Right lobe of liver (tissue), 6 donors: ENCODE measurements at regions not wholly inside any gene's neighbourhood (a gene's known extent, or its start where the extent isn't known, plus 50 kb on each side); places are given as distances from the start of the nearest gene placed in this dataset.

ENCODE experiments used
- ATAC-seq, 4 donors: fragments of 200-7000 bp; cut with Tn5 transposase; one replicate each; pipeline ENCODE4 v1.9.1; 2020; ENCODE audit warnings: mild to moderate bottlenecking in 4 of 4, moderate library complexity in 4 of 4
- DNase-seq, 3 donors: peaks; one replicate each; pipeline ENCODE4 v3.0.0-alpha.2; 2020
- H3K27ac ChIP-seq, 3 donors: fragments of 200-600 bp; one replicate each; pipeline ENCODE4 v1.8.0; 2022
- H3K27me3 ChIP-seq, 2 donors: fragments of 200-600 bp; one replicate each; pipeline ENCODE4 v1.8.0; 2022
- H3K36me3 ChIP-seq, 4 donors: fragments of 200-600 bp; sonication (generic) in 1 of 4; one replicate each; pipeline versions ENCODE4 v1.5.1 to v1.8.0; 2017 to 2022; ENCODE audit warnings: control low read depth in 1 of 4
- H3K4me1 ChIP-seq, 4 donors: fragments of 200-600 bp; sonication (generic) in 1 of 4; one replicate each; pipeline versions ENCODE4 v1.5.1 to v1.8.0; 2017 to 2022; ENCODE audit warnings: control low read depth in 1 of 4
- H3K4me3 ChIP-seq, 3 donors: fragments of 200-600 bp; one replicate each; pipeline ENCODE4 v1.8.0; 2022
- H3K9me3 ChIP-seq, 4 donors: fragments of 200-600 bp; sonication (generic) in 1 of 4; one replicate each; pipeline versions ENCODE4 v1.5.1 to v1.8.0; 2017 to 2022; ENCODE audit warnings: control low read depth in 1 of 4
- POLR2A ChIP-seq: fragments of 450-650 bp; IDR thresholded peaks from one replicate; pipeline ENCODE4 v1.6.1; 2017; ENCODE audit warnings: antibody characterized with exemption, mild to moderate bottlenecking
- WGBS: methylation state at CpG from one replicate; pipeline ENCODE4 v1.1.6; 2018; ENCODE audit warnings: low coverage, low lambda C conversion rate; ENCODE audit not compliant: insufficient coverage; ENCODE audit errors: missing lambda C conversion rate; 5-methylcytosine and 5-hydroxymethylcytosine counted together
- intact Hi-C, 2 donors: fragments of 100-400 bp; cut with DNase I; formaldehyde crosslinking; loops; one replicate each; pipeline versions ENCODE4 v1.11.2 to v1.14.1; 2022
- TF ChIP-seq, protein P1 (sequence below), 4 donors: fragments of 200-600 bp in 3 of 4; fragments of 450-650 bp in 1 of 4; IDR thresholded peaks; one replicate each; pipeline versions ENCODE4 v1.5.1 to v1.8.0; 2016 to 2022; ENCODE audit warnings: antibody characterized with exemption in 4 of 4, mild to moderate bottlenecking in 2 of 4
- donor health status: DM: no; HTN: yes; CAD: no.
- donor health status: DM: no; HTN: no; CAD: no.
- donor health status: DM: no; HTN: no; CAD: no.
- donor health status: DM: no; HTN: yes; CAD: no.
- donor health status: DM: no; HTN: yes; CAD: no.

DNA sequence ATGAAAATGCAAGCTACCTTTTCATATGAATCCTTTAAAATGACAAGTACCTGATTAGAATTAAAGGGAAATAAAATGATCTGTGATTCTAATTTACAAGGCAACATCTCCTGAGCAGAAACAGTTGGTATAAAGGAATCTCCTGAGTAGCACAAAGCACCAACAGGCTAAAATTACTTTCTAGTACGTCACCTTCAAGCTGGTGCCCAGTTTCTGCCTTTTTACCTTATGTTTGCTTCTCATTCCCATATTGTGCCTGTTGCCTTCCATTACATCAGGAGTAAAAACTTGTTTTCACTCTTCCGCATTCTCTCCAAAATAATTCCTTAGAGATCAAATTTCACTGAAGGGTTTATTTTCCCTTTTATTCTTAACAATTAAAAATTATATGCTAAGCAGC is 587.1 kb upstream of the KCND2 start:
- H3K4me1 ChIP-seq: no peaks in the 10 kb centered on the region
- 68% methylated on average over 2 of the region's 2 CpGs for WGBS
- no peak for ATAC-seq
- H3K27ac ChIP-seq: no peak overlapping the region
- H3K27me3 ChIP-seq: no peaks in the 10 kb centered on the region
- no peak overlapping the region for H3K4me3 ChIP-seq
- TF ChIP-seq POLR2A: no peak
- TF ChIP-seq, protein P1, sequence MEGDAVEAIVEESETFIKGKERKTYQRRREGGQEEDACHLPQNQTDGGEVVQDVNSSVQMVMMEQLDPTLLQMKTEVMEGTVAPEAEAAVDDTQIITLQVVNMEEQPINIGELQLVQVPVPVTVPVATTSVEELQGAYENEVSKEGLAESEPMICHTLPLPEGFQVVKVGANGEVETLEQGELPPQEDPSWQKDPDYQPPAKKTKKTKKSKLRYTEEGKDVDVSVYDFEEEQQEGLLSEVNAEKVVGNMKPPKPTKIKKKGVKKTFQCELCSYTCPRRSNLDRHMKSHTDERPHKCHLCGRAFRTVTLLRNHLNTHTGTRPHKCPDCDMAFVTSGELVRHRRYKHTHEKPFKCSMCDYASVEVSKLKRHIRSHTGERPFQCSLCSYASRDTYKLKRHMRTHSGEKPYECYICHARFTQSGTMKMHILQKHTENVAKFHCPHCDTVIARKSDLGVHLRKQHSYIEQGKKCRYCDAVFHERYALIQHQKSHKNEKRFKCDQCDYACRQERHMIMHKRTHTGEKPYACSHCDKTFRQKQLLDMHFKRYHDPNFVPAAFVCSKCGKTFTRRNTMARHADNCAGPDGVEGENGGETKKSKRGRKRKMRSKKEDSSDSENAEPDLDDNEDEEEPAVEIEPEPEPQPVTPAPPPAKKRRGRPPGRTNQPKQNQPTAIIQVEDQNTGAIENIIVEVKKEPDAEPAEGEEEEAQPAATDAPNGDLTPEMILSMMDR (IDR thresholded peaks at IDR 0.05): no peak
- intact Hi-C loops: no loop called here
- no peak for DNase-seq
- H3K9me3 ChIP-seq: no peaks in the 10 kb centered on the region
- no peaks in the 10 kb centered on the region for H3K36me3 ChIP-seq

DNA sequence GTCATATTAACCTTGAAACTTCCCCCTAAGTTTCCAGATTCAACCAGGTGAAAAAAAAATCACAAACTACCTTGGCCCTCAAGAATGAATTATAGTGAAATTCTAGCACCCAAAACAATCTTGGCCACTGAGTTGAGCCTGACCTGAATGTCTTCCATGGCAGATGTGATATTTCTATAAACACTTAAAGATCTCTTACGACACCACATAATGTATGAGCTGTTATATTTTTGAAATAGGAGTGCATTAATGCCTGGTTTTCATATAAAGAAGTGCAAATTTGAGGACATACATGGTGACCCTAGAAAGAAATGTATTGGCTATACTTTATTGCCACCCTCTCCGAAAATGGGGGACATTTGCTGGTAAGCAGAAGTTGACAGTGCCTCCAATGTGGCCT is 584.1 kb upstream of the KCND2 start:
- 59% methylated on average over 2 of the region's 2 CpGs for WGBS
- DNase-seq: no peak

DNA sequence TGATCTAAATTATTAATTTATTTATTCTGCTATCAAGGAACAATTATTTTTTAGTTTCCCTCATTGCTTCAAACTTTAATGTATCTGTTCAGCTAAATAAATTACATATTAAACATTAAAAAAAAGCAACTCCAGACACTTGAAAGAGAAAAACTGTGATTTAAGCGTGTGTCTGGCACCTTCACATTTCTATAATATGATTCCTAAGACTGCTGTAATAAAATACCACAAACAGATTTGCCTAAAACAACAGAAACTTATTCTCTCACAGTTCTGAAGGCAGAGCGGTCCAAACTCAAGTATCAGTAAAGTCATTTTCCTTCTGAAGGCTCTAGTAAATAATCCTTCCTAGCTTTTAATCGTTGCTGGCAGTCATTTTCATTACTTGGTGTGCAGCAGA is 580.4 kb upstream of the KCND2 start:
- ATAC-seq (no peak), DNase-seq (no peak)
- 44% methylated on average over 3 of the region's 3 CpGs for WGBS
- Histone ChIP-seq H3K27me3 (no peaks in the 10 kb centered on the region), H3K4me1 (no peaks in the 10 kb centered on the region), H3K36me3 (no peaks in the 10 kb centered on the region), H3K9me3 (no peaks in the 10 kb centered on the region), H3K4me3 (no peak overlapping the region), H3K27ac (no peak overlapping the region)
- intact Hi-C loops: no loop called here
- TF ChIP-seq POLR2A: no peak
- TF ChIP-seq, protein P1 (IDR thresholded peaks at IDR 0.05): no peak

More for the DNA sequence above, 584.1 kb upstream of the KCND2 start:
- H3K27me3 ChIP-seq: no peaks in the 10 kb centered on the region
- no peak overlapping the region for H3K27ac ChIP-seq
- no peaks in the 10 kb centered on the region for H3K4me1 ChIP-seq
- no peaks in the 10 kb centered on the region for H3K36me3 ChIP-seq
- H3K9me3 ChIP-seq: no peaks in the 10 kb centered on the region
- no peak overlapping the region for H3K4me3 ChIP-seq
- intact Hi-C loops: no loop called here
- no peak for ATAC-seq
- no peak for TF ChIP-seq POLR2A
- TF ChIP-seq, protein P1 (IDR thresholded peaks at IDR 0.05): no peak

DNA sequence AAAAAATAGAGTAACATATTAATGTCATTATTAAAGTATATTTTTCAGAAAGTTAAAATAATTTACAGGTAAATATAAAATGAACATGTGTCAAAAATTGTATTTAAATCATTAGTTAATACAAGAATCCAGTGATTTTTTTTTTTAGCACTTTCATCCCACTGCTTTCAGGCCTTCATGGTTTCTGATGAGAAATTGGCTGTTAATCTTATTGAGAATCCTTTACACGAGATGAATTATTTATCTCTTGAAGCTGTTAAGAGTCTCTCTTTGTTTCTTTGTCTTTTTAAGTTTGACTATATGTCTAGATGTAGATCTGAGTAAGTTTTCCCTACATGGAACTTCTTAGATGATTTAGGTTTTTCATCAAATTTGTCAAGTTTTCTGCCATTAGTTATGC is 578.5 kb upstream of the KCND2 start:
- H3K4me3 ChIP-seq: no peak overlapping the region
- H3K27ac ChIP-seq: no peak overlapping the region
- ATAC-seq: no peak
- TF ChIP-seq POLR2A: no peak
- TF ChIP-seq, protein P1 (IDR thresholded peaks at IDR 0.05): no peak
- 13% methylated on average over 1 of the region's 1 CpG for WGBS
- H3K9me3 ChIP-seq: no peaks in the 10 kb centered on the region
- intact Hi-C loops: no loop called here
- no peak for DNase-seq
- no peaks in the 10 kb centered on the region for H3K27me3 ChIP-seq
- no peaks in the 10 kb centered on the region for H3K4me1 ChIP-seq
- H3K36me3 ChIP-seq: no peaks in the 10 kb centered on the region

DNA sequence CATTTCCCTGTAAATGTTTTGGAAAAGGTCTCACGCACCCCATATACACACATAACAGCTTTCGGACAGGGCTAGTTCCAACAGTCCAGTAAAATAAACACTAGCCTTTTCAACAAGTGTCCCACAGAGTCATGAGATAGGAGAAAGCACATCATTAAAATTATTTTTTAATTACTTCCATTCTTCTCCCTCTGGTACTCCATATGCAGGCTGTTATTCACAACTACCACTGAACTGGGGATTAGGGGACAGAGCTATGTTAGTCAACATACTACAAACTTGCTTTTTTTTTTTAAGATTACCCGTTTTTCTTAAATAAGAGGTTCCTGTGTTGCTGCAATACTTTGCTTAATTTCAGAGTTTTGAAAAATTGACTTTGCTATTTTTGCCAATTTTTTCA is 576.6 kb upstream of the KCND2 start:
- Histone ChIP-seq H3K9me3 (no peaks in the 10 kb centered on the region), H3K4me3 (no peak overlapping the region), H3K27me3 (no peaks in the 10 kb centered on the region), H3K27ac (no peak overlapping the region), H3K4me1 (no peaks in the 10 kb centered on the region), H3K36me3 (no peaks in the 10 kb centered on the region)
- DNase-seq (no peak), ATAC-seq (no peak)
- WGBS: 58% methylated on average over 3 of the region's 3 CpGs
- TF ChIP-seq POLR2A: no peak
- TF ChIP-seq, protein P1 (IDR thresholded peaks at IDR 0.05): no peak
- intact Hi-C loops: no loop called here
